DMS 273 treated with DMSO at 0.1 percent for 48 hours (cell line): ENCODE measurements at regions not wholly inside any gene's neighbourhood (a gene's known extent, or its start where the extent isn't known, plus 50 kb on each side); places are given as distances from the start of the nearest gene placed in this dataset.

Experiments
- DNase-seq: peaks from one replicate; lab custom pipeline; 2025; lab: John Stamatoyannopoulos, UW

DNA sequence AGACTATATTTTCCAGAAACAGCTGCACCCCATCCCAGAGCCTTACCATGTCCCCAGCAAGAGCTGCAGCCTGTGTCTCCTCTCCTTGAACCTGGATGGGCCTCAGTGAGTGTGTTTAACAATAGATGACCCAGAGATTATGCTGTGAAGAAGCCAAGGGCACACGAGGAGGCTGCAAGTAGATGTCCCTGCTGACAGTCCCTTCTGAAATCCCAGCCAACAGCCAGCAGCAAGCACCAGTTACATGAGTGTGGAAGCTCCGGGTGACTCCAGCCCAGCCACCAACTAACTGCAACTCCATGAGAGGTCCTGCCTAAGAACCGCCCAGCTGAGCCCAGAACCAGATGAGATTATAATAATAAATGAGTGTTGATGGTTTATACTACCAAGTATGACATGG lies 191.7 kb downstream of the BCL11B start:
- no peak for DNase-seq

DNA sequence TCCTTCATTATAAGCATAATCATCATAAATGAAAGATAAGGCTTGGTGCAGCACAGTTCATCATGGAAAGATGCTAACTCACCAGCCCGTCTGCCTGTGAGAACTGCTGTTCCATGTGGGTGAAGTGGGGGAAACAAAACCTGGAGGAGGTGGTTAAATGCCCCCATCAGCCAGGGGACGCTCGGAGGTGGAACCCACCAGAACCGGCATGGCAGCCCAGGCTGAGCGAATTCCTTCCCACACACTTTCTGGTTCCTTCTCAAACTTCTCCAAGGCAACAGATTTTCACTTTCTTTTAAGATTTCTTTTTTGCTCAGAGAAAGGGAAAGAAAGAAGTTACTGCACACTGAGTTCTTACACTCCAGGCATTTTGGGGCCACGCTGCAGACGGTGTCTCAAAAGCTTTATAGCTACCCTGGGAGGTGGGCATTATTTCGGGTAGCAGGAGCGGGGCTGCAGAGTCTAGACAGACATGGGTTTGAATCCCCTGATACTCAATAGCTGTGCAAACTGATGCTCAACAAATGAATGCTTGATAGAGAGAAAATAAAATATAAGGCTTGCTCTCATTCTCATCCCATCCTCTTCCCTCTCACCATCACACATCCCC lies 190.7 kb downstream of the BCL11B start:
- no peak for DNase-seq

DNA sequence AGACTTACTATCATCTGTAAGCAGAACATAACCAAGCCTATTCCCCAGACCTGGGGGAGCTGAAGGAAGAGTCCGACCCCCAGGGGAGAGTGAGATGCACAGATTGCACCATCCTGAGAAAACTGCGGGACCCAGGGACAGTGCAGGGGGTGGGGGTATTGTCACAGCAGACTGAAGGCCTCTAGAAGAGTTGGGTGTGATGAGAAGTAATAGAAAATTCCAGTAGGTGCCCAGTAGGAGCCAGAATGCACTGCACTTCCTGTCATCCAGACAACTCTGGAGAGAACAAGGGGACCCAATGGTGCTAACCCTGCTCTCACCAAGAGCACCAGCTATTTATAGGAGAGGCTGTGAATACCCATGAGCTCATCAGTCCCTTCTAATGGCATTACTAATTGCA lies 190.1 kb downstream of the BCL11B start:
- DNase-seq, result no peak

DNA sequence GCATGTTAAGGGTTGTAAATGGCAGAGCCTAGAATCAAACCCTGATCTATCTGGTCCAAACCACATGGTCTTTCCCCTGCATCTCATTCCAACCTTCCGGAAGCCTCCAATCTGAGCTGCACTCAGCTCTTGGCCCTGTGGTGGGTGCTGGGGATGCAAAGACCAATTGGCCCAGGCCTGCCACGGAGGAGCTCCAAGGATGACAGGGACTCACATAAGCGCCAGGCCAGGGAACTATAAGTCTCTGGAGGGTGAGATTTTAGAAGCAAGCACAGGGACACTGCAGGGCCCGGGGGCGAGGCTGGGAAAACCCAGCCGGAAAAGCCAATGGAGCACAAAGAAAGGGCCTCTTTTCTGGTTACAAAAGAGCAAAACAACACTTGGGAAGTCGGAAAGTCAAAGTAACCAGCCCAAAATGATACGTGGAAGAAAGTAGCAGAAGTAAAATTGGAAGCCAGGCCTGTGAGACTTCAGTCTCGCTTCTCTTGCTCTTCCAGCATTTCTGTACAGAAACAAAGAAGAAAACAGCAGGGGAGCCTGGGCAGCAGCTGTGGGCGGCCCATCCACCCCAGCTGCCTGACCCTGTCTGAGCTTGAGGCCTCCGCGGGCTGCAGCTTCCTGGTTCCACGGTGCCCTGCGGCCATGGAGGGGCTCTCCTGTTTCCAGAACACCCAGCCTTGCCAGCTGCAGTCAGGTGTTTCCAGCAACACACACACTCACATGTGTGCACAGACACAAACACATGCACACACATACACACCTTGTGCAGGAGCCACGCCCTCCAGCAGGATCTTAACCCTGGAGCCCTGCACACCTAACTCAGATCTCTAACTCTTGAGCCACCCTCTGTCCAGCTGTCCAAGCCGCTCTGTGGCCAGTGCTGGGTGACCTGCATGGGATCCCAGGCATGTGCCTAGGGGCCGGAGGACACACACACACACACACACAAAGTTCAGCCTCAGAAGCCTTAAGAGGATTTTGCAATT lies 178.2 kb downstream of the BCL11B start:
- no peak for DNase-seq

DNA sequence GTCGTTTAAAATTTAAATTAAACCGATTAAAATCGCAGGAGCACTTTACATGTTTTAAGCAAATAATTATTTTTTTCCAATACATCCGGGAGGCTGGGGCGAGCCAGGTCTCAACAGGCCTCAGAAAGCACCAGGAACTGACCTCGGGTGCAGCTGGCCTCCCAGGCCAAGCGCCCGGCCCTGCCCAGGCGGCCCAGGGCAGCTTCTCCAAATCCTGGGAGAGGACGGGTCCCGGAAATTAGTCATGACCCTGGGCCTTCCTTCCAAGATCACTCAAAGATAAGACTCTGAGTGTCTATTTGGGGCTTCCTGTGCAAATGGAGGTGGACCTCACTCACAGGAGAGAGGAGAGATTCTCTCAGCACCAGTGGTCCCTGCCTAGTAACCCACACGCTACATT lies 177.1 kb downstream of the BCL11B start:
- DNase-seq, result no peak

DNA sequence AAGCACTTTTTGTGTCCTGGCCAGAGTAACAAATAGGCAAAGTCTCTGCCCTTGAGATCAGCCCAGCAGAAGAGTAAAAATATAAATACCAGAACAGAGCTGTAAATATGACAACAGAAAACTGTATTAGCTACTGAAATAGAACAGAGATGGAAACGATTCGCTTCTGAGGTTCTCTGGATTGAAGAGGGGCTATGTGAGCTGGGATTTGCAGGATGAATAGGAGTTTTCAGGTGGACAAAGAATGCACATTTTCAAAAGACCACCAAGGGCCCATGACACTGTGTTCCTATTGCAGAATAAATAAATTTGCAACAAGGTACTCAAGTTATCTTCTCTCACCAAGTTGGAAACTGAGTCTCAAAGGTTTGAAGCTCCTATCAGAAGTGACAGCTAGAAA lies 176.6 kb downstream of the BCL11B start:
- DNase-seq, result no peak

DNA sequence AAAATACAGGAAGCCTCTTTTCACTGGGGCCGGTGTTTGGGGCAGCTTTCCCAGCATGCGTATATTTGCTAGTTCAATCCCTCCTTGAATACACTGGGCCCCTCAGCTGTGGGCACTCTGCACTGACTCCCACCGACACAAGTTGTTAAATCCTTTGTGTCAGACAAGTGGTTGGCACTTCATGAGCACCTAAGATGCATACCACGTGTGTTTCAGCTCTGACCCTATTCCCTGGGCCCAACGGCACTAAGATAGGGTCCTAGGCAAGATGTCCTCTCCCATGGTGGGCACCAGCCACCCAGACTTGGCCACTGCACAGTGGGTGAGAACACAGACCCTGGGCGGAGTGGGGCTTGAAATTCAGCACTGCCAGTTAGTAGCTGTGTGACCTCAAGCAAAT lies 173.8 kb downstream of the BCL11B start:
- DNase-seq, result no peak

DNA sequence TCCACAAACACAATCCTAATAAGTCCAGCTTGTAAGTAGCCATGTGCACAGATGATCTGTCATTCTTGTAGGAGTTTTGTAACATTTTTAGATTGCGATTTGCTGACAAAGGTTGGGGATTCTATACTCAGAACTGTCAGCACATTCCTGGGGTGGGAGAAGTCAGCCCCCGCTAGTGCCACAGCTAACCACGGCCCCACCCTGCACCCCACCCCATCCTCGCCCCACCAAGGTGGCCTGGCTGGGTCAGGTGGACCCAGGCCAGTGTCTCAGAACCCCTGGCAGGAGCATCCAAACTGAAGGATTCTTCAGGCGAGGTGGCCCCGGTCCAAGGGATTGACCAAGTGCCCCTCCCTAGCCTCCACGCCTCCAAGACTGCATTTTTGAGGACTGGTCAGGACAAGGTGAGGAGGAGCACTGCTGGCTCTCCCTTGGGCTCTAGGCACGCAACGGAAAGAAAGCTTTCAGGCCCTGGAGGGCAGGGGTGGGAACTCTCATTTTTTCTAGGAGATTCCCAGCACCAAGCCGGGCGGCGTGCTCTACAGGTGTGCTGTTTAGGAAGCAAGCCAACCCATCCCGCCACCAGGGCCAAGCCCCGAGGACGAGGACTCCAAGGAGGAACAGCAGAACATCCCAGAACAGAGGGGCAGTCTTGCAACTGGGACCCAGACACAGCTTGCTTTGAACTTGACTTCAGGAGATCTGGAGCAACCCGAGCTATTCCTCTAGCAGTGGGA lies 172.8 kb downstream of the BCL11B start:
- no peak for DNase-seq

DNA sequence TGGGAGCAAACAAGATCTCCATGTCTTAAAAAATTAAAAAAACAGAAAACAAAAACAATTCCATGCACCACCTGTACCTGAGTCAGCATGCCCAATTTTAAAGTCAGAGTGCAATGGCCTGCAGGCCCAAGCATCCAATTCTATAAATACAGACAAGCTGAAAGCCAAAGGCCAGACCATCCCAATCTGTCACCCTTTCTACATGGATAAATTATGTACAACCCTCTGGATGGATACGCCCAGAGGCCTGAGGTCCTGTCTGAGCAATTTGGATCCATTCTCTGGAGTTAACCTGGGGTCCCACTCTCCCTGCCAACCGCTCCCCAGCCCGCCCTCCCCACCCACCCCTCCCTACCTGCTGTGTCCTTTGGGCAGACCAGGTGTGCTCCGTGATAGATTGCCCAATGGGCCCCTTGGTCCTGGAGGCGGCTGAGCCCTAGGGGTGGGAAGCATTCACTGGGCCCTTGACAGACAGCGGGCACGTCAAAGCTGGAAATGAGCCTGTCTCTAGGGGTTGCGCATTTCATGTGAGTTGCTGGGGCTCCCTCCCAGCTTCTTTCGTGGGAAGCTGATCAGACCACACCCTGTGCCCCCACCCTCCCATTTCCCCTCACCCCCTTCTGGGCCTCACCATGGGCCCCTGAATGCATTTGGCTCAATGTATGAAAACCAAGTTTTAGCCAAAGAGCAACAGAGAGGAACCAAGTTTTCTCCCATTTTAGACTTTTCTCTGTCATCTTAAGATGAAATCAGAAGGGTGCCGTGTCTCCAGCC lies 171.3 kb downstream of the BCL11B start:
- DNase-seq, result no peak

DNA sequence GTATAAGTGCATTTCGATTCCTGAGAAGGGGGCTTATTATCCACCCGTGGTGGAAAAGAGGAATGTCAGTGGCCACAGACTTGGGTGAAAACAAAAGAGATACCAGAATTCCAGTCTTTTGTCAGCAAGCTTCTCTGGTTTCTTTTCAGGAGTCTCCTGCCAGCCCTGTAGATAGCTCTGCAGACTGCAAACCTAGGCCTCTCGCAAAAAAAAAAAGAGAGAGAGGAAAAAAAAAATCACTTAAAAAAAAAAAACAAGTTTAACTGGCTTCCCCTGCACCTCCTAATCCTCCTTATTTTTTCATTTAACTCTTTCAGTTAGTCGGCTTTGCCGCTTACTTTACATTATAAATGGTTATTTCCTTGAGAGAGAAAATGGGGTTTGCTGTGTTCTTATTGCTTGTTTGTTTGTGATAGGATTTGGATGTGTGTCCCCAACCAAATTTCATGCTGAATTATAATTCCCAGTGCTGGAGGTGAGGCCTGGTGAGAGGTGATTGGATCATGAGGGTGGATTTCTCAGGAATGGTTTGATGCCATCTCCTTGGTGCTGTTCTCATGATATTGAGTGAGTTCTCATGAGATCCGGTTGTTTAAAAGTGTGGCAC lies 170.0 kb downstream of the BCL11B start:
- no peak for DNase-seq

DNA sequence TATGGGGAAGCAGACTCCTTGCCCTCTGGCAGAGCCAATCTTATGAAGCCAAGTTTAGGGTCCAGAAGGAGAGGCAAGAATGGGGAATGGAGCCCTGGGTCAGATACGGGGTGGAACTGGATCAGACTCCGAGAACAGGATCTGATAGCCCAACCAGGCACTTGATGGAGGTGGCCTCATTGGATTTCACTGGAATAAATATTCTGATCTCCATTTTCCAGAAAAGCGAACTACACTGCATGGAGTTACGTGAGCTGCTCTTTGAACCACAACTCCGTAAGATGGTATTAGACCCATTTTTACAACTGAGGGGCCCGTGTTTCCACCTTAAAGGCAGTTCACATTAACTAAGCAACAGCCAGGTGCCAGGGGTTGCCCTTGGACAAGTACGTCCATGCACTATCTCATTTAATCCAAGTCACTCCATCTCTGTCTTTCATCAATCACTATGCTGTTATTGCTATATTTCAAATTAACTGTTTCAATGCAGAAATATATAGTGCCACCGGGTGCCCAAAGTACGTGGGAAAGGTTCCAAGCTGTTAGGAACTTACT lies 155.2 kb downstream of the BCL11B start:
- no peak for DNase-seq

DNA sequence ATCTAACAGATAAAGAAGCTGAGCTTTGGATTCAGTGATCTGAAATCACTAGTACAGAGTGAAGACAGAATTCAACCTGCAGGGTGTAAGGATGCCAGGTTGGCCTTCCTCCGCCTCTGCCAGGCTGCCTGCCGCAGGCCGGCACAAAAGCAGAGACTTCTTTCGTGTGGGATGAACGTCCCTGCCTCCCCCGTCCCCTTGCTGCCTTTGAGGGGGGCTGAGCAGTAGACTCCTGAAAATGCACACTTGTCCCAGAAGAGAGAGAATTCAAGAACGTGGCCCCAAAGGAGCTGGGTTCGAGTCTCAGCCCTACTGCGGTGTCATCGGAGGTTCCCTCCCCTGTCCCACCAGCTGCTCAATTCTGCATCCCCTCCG lies 154.3 kb downstream of the BCL11B start:
- DNase-seq, result no peak

DNA sequence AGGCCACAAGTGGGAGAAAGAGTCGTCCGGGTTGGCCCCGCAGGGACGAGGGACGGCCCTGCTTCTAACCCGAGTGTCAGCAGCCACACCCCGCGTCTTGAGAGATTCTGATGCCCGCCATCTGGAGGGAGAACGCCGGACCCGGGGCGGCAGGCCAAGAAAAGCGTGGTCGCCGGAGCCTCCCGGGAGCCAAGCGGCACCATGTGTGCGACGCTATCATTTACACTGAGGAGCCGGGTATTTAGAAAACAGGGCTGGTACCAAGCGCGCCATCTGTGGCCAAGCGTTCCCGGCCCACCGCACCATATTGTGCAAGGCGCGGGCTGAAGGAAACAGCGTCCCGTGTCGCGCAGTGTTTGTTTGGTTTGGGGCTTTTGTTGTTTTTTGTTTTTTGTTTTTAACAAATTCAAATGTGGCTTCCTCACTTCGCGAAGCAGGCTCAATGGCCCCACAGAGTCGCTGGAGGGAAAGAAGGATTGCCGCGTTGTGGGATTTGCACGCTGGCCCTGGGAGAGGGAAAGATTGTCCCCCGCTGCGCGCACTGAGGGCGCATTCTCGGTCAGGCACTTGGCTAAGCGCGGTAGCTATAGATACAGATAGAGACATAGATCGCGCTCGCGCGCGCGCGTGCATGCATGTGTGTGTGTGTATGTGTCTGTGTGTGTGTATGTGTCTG lies 153.8 kb downstream of the BCL11B start:
- peak; percentile 50 for DNase-seq

DNA sequence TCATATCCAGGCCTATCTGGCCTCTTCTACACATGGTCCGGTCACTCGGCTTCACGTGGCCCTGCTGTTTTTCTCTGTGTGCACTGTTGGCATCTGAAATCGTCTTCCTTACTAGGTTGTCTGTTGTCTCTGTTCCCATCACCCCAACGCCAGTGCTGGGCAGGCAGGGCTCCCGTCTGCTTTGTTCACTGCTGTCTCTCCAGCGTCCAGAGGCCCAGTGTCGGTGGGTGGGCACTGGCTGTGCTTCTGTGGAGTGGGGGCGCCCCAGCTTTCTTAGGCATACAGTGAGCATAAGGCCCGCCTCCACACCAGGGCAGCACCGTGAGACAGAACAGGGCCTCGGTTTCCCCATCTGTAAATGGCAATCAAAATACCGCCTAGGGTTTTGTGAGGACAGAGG lies 153.1 kb downstream of the BCL11B start:
- no peak for DNase-seq
